GM19324 (cell line): ENCODE measurements at regions not wholly inside any gene's neighbourhood (a gene's known extent, or its start where the extent isn't known, plus 50 kb on each side); places are given as distances from the start of the nearest gene placed in this dataset.

Source experiments
- ATAC-seq: cut with Tn5 transposase; IDR thresholded peaks from one replicate; pipeline ENCODE4 v1.9.1; 2021; ENCODE audit warnings: mild to moderate bottlenecking, moderate library complexity; ENCODE audit not compliant: unreplicated experiment, low FRiP score

DNA sequence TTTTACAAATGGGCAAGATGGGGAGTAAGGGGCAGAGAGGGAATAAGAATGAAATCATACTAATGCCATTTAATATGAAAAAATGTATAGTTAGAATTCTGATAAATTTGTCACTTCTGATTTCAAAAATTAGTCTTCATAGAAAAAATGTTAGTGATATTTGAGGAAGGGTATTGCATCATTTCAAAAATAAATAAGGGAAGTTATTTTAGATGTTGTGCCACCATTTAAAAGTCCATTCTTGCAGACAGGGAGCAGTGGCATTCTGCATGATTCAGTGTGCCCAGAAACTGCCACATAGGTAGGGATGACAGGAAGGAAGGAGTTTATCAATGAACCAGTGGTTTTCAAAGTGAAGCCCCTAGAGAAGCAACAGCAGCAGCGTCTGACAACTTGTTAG is 674.6 kb downstream of the EPM2A start:
- no peak for ATAC-seq

GRCh38 chr6:145063091-145063490 is 672.2 kb downstream of the EPM2A start:
- ATAC-seq, result no peak

DNA sequence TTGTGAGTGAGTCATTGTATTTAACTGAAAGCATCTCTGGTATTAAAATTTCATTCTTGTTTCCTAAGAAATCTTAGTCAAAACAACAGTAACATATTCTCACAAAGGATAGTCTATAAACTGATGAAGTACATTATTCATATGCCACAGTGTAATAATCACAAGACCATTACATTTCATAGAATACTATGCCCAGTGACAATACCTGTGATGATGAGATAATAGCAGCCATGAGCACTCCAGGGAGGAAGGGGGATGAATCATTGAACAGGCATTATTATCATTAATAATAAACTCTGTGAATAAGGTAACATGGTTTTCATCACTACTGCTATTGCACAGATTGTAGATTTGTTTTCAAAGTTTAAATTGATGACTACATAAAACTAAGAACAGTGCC is 667.9 kb downstream of the EPM2A start:
- ATAC-seq, result no peak

DNA sequence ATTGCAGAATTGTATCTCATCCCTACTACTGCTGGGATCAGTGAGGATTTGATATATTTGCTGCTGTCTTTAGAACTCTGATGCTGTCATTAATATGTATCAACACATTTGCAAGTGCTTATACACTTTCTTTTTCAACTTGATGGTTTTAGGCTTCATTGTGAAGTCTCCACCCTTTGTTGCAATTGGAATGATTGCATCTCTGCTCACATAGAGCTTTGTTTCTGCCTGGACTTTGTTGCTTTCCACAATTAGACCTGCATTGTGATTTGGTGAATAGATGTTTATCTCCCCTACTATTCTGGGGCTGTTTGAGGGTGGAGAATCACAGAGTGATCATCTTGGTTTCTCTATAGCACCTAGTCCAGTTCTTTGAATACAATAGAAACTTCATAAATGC is 666.7 kb downstream of the EPM2A start:
- ATAC-seq, result no peak

GRCh38 chr6:145069966-145070365 is 665.4 kb downstream of the EPM2A start:
- no peak for ATAC-seq

DNA sequence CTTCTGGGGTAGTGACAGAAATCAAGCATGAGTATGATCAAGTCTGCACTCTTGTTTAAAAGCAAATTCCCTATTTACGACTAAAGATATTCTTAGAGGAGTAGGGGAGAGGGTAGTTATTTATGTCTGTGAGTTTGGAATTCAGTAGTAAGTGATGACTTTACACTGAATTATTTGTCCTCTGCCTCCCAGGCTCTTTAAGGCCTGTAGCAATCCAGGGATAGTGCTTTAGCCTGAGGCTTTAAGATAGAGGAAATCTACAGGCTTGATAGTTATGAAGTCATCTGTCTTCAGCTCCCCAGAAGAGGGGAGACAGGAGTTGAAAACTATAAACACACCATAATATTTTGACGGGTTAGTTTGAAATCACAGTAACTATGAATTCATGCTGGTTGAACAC is 664.5 kb downstream of the EPM2A start:
- no peak for ATAC-seq

GRCh38 chr6:145071836-145072235 is 663.5 kb downstream of the EPM2A start:
- ATAC-seq, result no peak

DNA sequence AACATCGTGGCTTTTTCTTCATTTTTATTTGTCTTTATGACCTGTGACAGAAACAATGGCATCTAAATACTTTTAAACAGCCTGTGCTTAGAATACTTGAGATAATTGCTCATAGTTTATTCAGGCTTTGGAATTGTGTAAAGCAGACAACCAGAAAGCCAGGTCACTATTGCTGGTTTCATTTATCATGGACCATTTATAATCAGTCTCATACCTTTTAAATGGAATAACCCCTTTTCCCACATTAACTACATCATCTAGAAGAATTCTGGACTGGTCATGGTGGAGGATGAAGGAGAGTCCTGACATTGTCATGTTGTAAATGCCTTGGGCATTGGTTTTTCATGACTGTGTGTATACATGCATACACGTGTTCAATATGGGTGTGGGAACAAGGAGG is 661.5 kb downstream of the EPM2A start:
- ATAC-seq, result no peak

- ATAC-seq, result no peak
These were observed 660.5 kb downstream of the EPM2A start for GRCh38 chr6:145074805-145075204.

DNA sequence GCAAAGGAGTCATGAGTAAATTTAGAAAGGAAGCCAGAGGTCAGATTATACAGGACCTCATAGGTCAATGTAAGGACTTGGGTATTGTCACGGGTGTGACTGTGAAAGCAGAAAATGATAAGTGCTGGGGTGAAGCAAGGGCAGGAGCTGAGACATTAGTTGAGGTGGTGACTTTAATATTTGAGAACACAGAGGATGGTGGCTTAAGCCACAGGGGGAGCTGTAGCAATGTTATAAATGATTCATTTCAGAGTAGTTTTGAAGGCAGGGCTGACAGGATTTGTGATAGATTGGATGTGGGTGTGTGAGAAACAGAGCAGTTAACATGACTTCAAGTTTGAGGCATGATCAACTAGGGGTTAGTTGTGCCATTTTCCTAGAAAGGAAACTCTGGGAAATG is 659.9 kb downstream of the EPM2A start:
- ATAC-seq, result no peak

GRCh38 chr6:145076115-145076841 is 659.0 kb downstream of the EPM2A start:
- no peak for ATAC-seq

DNA sequence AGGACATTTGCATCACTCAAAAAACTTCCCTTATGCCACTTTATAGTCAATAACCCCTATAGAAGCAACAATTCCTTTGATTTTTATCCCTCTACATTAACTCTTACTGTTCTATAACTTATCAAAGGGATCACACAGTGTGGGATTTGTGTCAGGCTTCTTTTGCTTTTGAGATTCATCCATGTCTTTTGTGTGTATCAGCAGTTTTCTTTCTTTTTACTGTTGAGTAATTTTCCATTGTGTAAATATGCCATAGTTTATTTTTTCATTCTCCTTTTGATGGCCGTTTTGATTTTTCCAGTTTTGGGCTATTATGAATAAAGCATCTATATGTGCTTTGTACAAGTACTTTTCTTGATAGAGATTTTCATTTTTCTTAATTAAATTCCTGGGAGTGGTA is 657.9 kb downstream of the EPM2A start:
- no peak for ATAC-seq

DNA sequence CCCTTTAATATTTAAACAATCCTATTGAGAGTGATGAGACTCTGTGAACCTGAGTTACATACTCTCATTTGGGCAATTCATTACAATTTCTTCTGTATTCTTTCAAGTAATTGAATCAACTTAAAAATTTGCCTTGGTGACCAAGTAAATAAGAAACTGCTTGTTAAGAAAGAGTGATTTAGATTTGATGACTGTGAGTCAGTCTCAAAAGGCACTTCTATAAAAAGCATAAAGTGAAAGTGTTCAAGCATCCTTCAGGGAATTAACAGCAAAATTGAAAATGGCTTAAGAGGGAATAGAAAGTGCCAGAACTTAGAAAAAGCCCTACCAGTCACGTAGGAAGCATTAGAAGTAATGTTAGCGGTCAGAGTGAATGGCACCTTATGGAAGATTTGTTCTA is 654.7 kb downstream of the EPM2A start:
- no peak for ATAC-seq

- ATAC-seq, result no peak
These were observed 653.6 kb downstream of the EPM2A start for GRCh38 chr6:145081677-145082076.

DNA sequence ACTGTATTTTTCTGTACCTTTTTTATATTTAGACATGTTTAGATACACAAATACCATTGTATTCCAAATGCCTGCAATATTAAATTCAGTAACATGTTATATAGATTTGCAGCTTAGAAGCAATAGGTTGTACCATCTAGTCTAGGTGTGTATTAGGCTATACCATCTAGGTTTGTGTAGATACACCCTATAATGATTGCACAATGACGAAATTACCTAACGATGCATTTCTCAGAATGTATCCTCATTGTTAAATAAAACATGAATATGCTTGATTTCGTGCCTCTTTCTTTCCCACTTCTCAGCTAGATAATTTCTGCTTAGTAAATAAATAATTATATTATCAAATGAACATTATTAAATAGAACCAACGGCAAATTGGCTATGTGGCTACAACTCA is 653.0 kb downstream of the EPM2A start:
- no peak for ATAC-seq

GRCh38 chr6:145086197-145086596 is 649.1 kb downstream of the EPM2A start:
- ATAC-seq, result no peak

DNA sequence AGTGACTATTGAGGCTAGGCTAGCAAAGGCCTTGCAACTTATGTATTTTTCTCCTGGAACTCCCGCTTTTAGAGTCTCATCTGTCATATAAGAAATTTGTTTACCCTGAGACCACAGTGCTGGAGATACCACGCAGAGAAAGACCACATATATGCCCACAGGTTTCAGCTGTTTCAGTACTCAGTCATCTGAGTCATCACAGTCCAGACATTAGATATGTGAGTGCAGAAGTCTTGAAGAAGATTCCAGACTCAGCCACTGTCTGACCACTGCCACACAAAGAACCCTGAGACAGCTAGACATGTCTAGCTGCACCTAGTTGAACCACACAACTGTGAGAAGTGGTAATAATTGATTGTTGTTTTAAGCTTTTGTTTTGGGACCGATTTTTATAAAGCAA is 648.3 kb downstream of the EPM2A start:
- no peak for ATAC-seq

DNA sequence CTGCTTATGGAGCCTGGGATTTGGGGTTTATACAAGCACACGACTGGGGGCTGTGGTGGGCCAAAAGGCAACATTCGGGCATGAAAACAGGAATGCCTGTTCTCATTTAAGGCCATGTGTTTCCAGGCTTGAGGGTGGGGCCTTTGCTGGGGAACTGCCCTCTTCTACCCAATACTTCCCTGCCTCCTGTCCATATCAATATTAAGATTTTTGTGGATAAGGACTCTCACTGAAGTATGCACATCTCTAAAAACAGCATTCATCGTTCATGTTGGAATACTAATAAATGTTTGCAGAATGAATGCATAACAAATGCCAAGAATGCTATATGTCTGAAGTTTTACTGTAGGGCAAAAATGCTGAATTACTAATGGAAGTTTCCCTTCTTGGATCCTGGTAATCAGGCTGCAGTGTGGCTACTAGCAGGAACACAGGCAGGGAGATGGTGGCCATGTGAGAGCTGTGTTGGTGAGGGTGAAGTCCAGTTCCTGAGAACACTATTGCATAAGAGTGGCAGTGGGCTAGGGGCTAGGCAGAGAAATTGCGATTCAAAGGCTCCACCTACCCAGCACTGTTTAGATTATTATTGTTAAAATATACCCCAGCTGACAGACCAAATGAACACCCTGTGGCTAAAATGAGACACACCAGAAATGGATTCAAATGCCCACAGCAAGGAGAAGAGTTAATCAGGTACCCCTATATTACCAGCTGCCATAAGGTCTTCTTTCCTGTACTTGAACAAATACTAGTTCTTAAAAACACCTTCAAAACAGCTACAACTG is 644.3 kb downstream of the EPM2A start:
- no peak for ATAC-seq

DNA sequence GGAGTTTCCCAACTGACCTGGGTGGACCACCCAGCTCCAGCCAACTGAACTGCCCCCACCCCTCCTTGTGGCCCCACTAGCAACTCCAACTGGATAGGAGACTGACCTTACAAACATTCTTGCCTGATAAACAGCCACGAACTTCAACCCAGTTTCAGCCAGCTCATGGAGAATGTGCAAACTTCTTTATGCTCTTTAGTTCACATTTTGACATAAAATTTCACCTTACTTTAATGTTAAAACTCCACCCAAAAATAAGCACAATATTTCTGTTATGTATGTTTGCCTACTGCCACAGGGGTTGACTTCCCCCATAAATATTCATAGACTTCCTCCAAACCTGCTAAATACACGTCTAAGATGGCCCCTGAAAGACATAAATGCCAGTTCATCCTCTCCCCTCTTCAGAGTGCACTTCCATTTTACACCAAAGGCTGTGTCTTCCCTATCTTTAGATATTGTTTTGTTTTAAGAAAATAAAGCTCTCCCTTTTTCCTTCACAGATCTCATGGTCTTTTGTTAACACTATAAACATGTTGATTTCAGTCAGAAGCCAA is 643.7 kb downstream of the EPM2A start:
- ATAC-seq, result no peak

- ATAC-seq, result no peak
These were observed 642.8 kb downstream of the EPM2A start for GRCh38 chr6:145092554-145092953.

- no peak for ATAC-seq
These were observed 642.1 kb downstream of the EPM2A start for GRCh38 chr6:145093226-145093625.

DNA sequence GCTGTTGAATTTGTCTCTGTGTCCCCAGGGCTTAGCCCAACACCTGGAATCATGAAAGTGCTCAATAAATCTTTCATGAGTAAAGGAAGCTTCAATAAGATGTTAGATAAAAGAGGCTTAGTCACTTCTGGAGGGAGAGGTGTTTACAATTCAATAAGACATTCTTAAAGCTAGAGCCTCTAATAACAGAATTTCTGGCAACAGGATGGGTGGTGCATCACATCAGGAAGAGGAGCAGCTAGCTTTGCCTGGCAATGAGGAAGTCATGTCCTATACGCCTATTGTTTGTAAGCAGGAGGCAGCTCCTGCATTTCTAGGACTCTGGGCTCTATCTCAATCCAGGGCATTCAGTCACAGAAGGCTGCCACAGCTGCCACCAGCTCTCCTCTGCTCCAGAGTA is 638.5 kb downstream of the EPM2A start:
- no peak for ATAC-seq
